T follicular helper cell (primary cell): ENCODE measurements at regions not wholly inside any gene's neighbourhood (a gene's known extent, or its start where the extent isn't known, plus 50 kb on each side); places are given as distances from the start of the nearest gene placed in this dataset.
"Not testable (repeated sequence)": the region's sequence is repeated elsewhere in the genome, so short reads cannot be mapped to it uniquely, and the experiment has no call there.

Experiments used
- DNase-seq: peaks from one replicate; pipeline ENCODE4 v3.0.0-alpha.2; 2020; ENCODE audit warnings: low read depth

DNA sequence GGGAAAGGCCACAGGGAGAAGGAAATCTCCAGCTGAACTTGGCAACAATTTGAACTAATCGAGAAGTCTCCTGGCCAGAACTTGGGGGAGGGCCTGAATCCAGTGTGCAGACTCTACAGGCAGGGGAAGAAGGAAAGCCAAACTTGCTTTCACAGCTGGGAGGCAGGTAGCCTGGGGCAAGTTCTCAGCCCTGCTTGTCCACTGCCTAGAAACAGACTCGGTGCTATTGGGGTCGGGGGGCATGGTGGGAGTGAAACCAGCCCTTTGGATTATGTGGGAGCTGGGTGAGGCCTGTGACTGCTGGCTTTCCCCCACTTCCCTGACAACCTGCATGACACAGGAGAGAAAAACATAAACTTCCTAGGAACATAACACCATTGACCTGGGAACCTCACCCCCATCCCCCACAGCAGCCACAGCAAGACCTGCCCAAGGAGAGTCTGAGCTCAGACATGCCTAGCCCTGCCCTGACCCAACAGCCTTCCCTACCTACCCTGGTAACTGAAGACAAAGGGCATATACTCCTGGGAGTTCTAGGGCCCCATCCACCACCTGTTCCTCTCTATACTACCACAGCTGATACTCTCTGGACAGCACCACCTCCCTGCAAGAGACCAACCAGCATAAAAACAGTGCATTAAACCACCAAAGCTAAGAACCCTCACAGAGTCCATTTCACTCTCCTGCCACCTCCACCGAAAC, 103.7 kb upstream of the MNS1 start:
- no peak for DNase-seq

DNA sequence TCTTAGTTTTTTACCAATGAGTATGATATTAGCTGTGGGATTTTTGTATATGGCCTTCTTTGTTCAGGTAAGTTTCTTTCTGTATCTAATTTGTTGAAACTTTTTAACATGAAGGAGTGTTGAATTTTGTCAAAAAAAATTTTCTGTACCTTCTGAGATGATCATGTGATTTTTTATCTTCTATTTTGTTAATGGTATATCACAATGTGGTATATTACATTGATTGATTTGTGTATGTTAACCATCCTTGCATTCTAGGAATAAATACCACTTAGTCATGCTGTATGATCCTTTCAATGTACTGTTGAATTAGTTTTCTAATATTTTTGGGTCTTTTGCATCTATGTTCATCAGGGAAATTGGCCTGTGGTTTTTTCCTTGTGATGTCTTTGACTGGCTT, 92.5 kb upstream of the MNS1 start:
- DNase-seq: no peak

DNA sequence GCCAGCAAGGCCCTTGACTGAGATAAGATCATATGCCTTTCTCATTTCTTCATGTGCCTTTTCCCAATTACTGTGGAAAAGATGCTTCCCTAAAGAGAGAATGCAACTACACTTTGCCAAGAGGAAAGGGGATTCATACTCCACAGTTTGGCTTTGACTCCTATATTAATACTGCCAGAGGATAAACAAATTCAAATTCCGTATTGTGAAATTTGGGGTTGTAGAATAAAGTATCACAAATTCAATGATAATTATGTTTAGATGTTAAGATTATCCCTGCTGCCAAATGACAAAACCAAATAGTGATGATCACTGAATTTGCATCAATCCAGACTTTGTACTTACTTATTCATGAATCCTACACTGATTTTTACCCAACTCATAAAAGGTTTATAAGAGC, 88.5 kb upstream of the MNS1 start:
- DNase-seq: no peak

DNA sequence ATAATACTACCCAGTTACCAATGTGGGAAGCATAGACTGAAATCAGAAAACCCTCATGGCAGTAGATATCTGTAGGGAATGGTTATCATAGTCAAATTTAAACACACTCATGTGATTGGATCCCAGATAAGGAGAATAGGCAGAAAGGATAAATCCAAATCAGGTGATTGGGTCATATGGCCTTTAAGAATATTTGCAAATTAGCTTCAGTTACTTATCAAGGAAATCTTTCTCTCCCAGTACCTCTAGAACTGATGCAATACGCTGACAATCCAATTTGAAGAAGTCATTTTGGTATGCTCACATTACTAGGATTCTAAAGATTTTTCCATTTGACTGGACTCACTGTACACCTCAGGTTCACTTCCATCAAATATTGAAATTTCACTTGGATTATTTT, 87.7 kb upstream of the MNS1 start:
- DNase-seq: no peak

DNA sequence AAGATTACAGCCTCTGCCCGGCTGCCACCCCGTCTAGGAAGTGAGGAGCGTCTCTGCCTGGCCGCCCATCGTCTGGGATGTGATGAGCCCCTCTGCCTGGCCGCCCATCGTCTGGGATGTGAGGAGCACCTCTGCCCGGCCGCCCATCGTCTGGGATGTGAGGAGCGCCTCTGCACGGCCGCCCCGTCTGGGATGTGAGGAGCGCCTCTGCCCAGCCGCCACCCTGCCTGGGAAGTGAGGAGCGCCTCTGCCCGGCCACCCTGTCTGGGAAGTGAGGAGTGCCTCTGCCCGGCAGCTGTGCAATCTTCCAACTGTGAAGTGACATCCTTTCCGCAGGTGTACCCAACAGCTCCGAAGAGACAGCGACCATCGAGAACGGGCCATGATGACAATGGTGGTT, 75.6 kb upstream of the MNS1 start:
- DNase-seq: not testable (repeated sequence)

DNA sequence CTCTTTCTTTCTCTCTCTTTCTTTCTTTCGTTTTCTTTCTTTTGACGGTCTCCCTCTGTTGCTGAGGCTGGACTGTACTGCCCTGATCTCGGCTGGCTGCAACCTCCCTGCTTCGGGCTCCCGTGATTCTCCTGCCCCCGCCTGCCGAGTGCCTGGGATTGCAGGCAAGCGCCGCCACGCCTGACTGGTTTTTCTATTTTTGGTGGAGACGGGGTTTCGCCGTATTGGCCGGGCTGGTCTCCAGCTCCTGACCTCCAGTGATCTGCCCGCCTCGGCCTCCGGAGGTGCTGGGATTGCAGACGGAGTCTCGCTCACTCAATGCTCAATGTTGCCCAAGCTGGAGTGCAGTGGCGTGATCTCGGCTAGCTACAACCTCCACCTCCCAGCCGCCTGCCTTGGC, 75.2 kb upstream of the MNS1 start:
- DNase-seq: not testable (repeated sequence)

DNA sequence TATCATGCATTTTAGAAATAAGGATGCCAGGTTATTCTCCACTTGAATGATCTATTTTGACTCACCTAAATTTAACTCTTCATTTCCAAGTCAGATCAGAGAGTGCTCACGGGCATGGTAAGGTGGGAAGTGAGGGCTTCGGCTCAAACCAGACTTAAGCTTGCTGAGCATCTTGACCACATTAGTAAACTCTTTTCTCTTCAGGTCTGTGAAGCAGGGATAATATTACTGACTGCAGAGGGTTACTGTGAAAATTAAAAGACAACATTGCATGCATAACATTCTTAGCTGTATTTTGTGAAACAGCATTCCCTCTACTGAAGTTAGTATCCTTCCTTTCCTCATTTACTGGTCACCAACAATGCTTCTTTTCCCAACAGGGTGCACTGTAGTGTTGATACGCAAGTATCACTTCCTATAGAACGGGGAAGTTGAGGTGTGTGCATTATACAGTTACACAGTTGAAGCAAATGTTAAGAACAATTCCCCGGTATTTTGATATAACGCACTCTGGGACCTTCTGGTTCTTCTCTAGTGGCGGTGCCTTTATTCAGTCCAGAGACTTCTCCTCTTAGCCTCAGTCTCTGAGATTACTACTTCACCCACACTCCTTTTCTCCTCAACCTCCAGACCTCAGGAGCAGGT, 74.1 kb upstream of the MNS1 start:
- DNase-seq: no peak

DNA sequence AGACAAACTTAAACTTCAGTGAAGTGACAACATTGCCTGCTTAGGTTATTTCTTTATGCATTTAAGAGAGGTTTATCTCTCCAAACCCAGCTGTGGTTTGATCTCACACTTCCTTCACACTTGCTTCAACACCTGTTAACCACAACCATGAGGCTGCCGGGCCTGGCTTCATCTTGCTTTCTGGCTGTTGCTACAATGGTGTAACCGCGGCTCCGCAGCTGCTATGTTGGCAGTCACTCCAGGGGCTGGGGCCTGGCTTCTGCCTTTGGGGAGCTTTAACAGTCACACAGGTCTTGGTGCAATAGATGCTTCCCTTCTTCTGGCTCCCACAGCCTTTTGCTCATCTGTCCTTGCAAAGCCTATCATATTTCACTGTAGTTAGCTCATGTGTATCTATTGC, 72.9 kb upstream of the MNS1 start:
- peak; percentile 10 for DNase-seq

DNA sequence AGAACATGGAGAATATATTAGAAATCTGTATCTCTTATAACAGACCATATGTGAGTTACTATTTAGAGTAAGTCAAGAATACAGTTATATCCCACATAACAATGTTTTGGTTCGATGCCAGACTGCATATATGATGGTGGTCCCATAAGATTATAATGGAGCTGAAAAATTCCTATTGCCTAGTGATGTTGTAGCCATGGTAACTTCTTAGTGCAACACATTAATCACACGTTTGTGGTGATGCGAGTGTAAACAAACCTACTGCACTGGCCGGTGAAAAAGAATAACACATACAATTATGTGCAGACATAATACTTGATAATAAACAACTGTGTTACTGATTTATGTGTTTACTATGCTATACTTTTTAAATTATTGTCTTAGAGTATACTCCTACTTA, 69.8 kb upstream of the MNS1 start:
- DNase-seq: no peak

DNA sequence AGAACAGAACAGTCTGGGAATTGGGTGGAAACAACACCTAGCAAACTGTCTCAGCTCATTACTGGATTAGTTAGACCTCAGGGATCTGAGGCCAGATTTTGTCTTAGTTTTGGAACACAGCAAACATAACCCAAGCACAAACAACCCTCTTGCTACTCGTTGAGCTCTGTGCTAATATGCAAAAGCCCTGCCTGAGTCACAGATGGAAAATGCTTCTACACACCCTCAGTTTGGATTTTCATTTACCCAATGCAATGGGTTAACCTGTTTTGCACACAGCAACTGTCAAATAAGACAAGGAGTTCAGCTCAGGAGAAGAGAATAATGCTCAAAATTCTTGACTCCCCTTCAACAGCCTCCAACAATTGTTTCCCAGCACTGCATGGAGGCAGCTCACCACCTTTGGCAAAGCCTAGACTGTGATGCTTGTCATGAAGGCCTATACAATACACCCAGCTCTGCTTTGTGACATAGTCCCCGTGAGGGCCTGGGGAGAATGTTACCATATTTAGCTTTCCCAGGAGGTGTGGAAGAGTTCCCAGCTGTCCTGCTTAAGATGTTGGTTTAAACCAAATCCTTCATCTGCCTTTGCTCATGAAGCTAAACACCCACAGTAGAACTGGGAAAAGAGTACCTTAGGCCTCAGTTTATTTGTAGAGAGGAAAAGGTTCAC, 68.9 kb upstream of the MNS1 start:
- DNase-seq: no peak

DNA sequence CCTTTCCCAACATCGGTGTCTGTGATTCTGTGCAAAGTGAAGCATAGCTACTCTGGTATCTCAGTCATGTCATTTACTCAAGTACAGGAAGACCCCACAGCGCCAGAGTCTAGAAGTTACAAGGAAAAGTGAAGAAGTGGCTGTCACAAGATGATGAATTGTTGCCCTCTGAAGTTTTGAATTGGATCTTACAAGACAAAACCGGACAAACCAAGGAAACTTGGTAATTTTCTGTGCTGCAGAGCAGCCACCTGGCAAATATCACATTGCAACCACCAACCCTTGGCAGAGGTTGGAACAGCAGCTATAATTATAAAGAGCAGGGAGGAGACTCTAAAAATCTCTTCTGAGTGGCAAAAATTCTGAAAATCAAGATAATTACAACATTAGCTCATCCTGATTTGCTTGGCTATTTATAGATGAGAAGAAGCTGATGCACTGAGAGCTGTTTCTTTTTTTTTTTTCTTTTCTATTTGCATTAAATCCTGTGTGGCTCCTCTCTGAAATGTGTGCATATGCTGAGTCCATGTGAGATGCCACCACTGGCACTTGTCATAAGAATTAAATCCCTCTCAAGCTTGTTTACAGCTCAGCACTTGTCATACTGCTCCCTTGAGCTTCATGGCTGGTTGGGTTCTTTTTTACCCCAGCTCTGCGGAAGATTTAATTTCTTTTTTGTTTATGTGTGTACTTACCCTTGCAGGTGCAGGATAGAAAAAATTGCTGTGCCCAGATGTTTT, 68.0 kb upstream of the MNS1 start:
- no peak for DNase-seq

DNA sequence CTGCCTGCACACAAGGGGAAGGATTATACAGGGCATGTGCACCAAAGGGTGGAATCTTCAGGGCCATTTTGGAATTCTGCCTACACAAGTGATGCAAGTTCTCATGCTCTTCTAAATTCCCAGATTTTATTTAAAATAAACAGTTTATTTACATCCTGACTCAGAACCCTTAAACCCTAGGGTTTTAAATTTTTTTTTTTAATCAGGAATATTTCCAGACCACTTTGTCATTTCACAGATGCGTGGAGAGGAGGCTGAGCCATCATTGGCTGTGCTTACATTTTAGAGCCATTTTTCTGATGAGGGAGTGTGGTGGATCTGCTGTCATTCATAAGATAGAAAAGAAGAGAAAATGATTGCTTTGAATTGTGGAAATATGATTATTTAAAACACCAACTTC, 65.2 kb upstream of the MNS1 start:
- DNase-seq: no peak

DNA sequence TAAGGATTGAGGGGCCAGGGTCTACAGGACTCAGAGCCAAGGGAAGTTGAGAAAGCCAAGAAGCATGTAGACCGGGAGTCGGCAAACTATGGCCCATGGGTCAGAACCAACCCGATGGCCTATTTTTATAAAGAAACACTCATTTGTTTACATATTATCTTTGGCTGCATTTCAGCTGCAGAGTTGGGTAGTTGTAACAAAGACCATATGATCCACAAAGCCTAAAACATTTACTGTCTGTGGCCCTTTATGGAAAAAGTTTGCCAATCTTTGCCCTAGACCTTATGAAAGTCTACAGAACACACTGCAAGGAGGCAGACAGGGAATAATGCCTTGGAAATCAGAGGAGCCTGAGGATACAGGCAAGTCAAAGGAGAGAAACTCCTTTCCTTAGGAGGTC, 63.2 kb upstream of the MNS1 start:
- no peak for DNase-seq

DNA sequence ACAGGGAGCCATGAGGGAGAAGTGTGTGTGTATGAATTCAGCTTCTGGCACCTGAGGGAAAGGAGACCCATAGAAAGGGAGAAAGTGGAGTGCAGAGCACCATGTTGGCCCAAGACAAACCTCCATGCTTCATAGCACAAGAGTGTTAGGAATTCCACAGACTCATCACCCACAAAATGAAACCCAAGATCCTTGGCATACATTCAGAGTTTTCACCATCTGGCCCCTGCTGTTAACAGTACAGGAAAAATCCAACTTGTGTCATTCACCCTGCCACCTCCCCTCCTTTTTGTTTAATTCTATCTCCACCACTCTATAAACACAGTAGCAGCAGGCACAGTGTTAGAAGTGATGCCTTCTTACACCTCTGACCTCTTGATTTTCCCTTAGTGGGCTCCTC, 60.0 kb upstream of the MNS1 start:
- DNase-seq: no peak

DNA sequence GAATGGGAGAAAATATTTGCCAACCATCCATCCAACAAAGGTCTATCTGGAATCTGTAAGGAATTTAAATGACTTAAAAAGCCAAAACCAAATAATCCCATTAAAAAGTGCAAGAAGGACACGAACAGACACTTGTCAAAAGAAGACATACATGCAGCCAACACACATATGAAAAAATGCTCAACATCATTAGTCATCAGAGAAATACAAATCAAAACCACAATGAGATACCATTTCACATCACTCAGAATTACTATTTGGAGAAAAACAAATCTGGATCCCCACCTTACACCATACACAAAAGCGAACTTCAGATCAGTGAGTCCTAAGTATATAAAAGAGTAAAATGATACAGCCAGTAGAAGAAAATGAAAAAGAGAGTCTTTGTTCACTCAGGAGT, 58.6 kb upstream of the MNS1 start:
- DNase-seq: no peak

DNA sequence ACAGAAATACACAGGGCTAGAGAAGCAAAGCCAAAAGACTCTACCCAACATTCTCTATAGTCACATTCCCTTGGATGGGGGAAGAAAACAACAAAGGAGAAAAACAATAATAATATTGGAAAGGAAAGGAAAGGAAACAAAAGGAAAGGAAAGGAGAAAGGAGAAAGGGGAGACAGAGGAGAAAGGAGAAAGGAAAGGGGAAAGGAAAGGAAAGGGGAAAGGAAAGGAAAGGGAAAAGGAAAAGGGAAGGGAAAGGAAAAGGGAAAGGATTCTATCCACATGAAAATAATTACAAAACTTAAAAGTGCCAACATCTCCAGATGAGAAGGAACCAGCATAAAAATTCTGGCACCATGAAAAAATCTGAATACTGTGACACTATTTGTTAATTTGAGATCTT, 54.1 kb upstream of the MNS1 start:
- DNase-seq: no peak
